Ovary (tissue), 7 donors: ENCODE measurements at regions not wholly inside any gene's neighbourhood (a gene's known extent, or its start where the extent isn't known, plus 50 kb on each side); places are given as distances from the start of the nearest gene placed in this dataset.

Experiments
- DNase-seq, 5 donors: peaks; one replicate each; pipeline ENCODE4 v3.0.0-alpha.2; 2019 to 2020
- H3K27ac ChIP-seq, 2 donors: fragments of 200-600 bp; one replicate each; pipeline versions ENCODE4 v1.5.1 to v1.8.0; 2019 to 2022
- H3K27me3 ChIP-seq: fragments of 200-600 bp; one replicate; pipeline ENCODE4 v1.8.0; 2022
- H3K36me3 ChIP-seq: fragments of 200-600 bp; sonication (generic); one replicate; pipeline ENCODE4 v1.5.1; 2019
- H3K4me1 ChIP-seq: one replicate; pipeline ENCODE4 v1.8.1; 2013; ENCODE audit warnings: mild to moderate bottlenecking, moderate library complexity; ENCODE audit not compliant: insufficient read depth
- H3K4me3 ChIP-seq: fragments of 200-600 bp; sonication (generic); one replicate; pipeline ENCODE4 v1.5.1; 2017
- H3K9me3 ChIP-seq, 2 donors: fragments of 200-600 bp in 1 of 2; sonication (generic) in 1 of 2; one replicate each; pipeline versions ENCODE4 v1.5.1 to v1.8.1; 2013 to 2019; ENCODE audit warnings: mild to moderate bottlenecking in 1 of 2, moderate library complexity in 1 of 2
- CTCF ChIP-seq, 3 donors: fragments of 450-650 bp in 2 of 3; fragments of 200-600 bp in 1 of 3; IDR thresholded peaks; one replicate each; pipeline versions ENCODE4 v1.5.1 to v1.8.0; 2016 to 2022; ENCODE audit warnings: antibody characterized with exemption in 3 of 3, mild to moderate bottlenecking in 1 of 3
- EP300 ChIP-seq: sonication (generic); formaldehyde crosslinking; IDR thresholded peaks from one replicate; pipeline ENCODE4 v1.6.1; 2017; ENCODE audit warnings: antibody characterized with exemption
- POLR2A ChIP-seq: fragments of 450-650 bp; IDR thresholded peaks from one replicate; pipeline ENCODE4 v1.6.1; 2017; ENCODE audit warnings: antibody characterized with exemption, mild to moderate bottlenecking, moderate library complexity
- WGBS, 3 donors: extraction: QIAGEN DNeasy Blood & Tissue Kit in 1 of 3; methylation state at CpG; one replicate each; pipeline versions ENCODE4 v1.1.5 to v1.1.7; 2013 to 2017; 5-methylcytosine and 5-hydroxymethylcytosine counted together
- intact Hi-C, 4 donors: fragments of 100-400 bp; cut with DNase I; formaldehyde crosslinking; loops; one replicate each; pipeline versions ENCODE4 v1.11.0 to v1.15.1; 2022 to 2023
- donor health status: DM: no; HTN: no; CAD: no; lungs with moderate emphysema.
- donor health status: DM: no; HTN: no; CAD: no.
- donor health status: Bipolar disorder and iron deficiency.
- donor health status: DM: no; HTN: no; CAD: no.
- donor health status: DM: yes; HTN: yes; CAD: no.

- no peak for DNase-seq
- 34 to 39% (median 39%) methylated on average over 2 of the region's 2 CpGs for WGBS, 3 donors
- Histone ChIP-seq H3K36me3 (no peaks in the 10 kb centered on the region), H3K9me3 (no peaks in the 10 kb centered on the region), H3K4me1 (no peaks in the 10 kb centered on the region), H3K27ac (no peak overlapping the region), H3K4me3 (no peak overlapping the region), H3K27me3 (no peaks in the 10 kb centered on the region)
- TF ChIP-seq EP300: no peak
- no peak for TF ChIP-seq POLR2A
- no peak for TF ChIP-seq CTCF (IDR thresholded peaks at IDR 0.05)
- intact Hi-C loops: no loop called here
Observed at GRCh38 chr1:213852107-213852506, 135.7 kb upstream of the PROX1 start.

- no peaks in the 10 kb centered on the region for H3K4me1 ChIP-seq
- TF ChIP-seq POLR2A (no peak), CTCF (IDR thresholded peaks at IDR 0.05) (no peak), EP300 (no peak)
- H3K36me3 ChIP-seq: no peaks in the 10 kb centered on the region
- H3K27ac ChIP-seq: no peak overlapping the region
- H3K4me3 ChIP-seq: no peak overlapping the region
- DNase-seq: no peak
- no peaks in the 10 kb centered on the region for H3K9me3 ChIP-seq
- intact Hi-C loops: no loop called here
- 77 to 93% (median 85%) methylated on average over 1 of the region's 1 CpG for WGBS, 3 donors
- H3K27me3 ChIP-seq: no peaks in the 10 kb centered on the region
Observed at GRCh38 chr1:213858581-213858980, 129.2 kb upstream of the PROX1 start.

- H3K4me3 ChIP-seq: no peak overlapping the region
- no peak for DNase-seq
- H3K36me3 ChIP-seq: no peaks in the 10 kb centered on the region
- H3K27me3 ChIP-seq: no peaks in the 10 kb centered on the region
- no peak overlapping the region for H3K27ac ChIP-seq
- TF ChIP-seq EP300 (no peak), POLR2A (no peak), CTCF (IDR thresholded peaks at IDR 0.05) (no peak)
- intact Hi-C loops: no loop called here
- H3K9me3 ChIP-seq: no peaks in the 10 kb centered on the region
- H3K4me1 ChIP-seq: no peaks in the 10 kb centered on the region
- 84 to 87% (median 85%) methylated on average over 12 of the region's 12 CpGs for WGBS, 3 donors
Observed at GRCh38 chr1:213861841-213862240, 125.9 kb upstream of the PROX1 start.

GRCh38 chr1:213864091-213864490 lies 123.7 kb upstream of the PROX1 start:
- no peak overlapping the region for H3K4me3 ChIP-seq
- WGBS, 3 donors: 59 to 72% (median 69%) methylated on average over 4 of the region's 4 CpGs
- H3K27me3 ChIP-seq: no peaks in the 10 kb centered on the region
- intact Hi-C loops: no loop called here
- no peaks in the 10 kb centered on the region for H3K9me3 ChIP-seq
- H3K27ac ChIP-seq: no peak overlapping the region
- no peaks in the 10 kb centered on the region for H3K4me1 ChIP-seq
- DNase-seq: no peak
- no peaks in the 10 kb centered on the region for H3K36me3 ChIP-seq
- no peak for TF ChIP-seq EP300
- no peak for TF ChIP-seq POLR2A
- TF ChIP-seq CTCF (IDR thresholded peaks at IDR 0.05): no peak

- intact Hi-C loops: no loop called here
- WGBS, 3 donors: 79 to 86% (median 84%) methylated on average over 2 of the region's 2 CpGs
- DNase-seq: no peak
- no peaks in the 10 kb centered on the region for H3K9me3 ChIP-seq
- TF ChIP-seq POLR2A (no peak), CTCF (IDR thresholded peaks at IDR 0.05) (no peak), EP300 (no peak)
- H3K27ac ChIP-seq: no peak overlapping the region
- H3K4me3 ChIP-seq: no peak overlapping the region
- H3K27me3 ChIP-seq: no peaks in the 10 kb centered on the region
- H3K4me1 ChIP-seq: no peaks in the 10 kb centered on the region
- H3K36me3 ChIP-seq: no peaks in the 10 kb centered on the region
Observed at GRCh38 chr1:213868482-213868881, 119.3 kb upstream of the PROX1 start.
